HepG2 (cell line): ENCODE measurements at regions not wholly inside any gene's neighbourhood (a gene's known extent, or its start where the extent isn't known, plus 50 kb on each side); places are given as distances from the start of the nearest gene placed in this dataset.

Experiments used
- ATAC-seq: fragments of 200-7000 bp; cut with Tn5 transposase; 3 replicates; pipeline ENCODE4 v1.9.1; 2020; ENCODE audit warnings: mild to moderate bottlenecking, moderate library complexity
- BruUV-seq: library from RNA; stranded (reverse); fragments of 400-500 nt; replicated peaks from 2 replicates; lab custom pipeline; 2021; lab: Mats Ljungman, UMichigan
- CTCF ChIA-PET: fragments of 300-600 bp; formaldehyde crosslinking; extraction: SDS; loops from one replicate; lab custom pipeline; 2021; ENCODE audit warnings: low total read pairs, inconsistent platforms, low intra/inter-chr PET ratio; lab: Yijun Ruan, JAX
- POLR2A ChIA-PET: fragments of 350-600 bp; sonication (Branson Sonifier 250); formaldehyde crosslinking; loops from one replicate; lab custom pipeline; 2020; ENCODE audit warnings: antibody characterized with exemption, inconsistent platforms; lab: Yijun Ruan, JAX
- DNase-seq: peaks from one replicate; pipeline ENCODE4 v3.0.0-alpha.2; 2015; ENCODE audit warnings: low spot score
- FAIRE-seq: peaks from 3 replicates; lab custom pipeline; 2011; peaks lifted over from hg19 to GRCh38; lab: Jason Lieb, UNC
- H2AFZ ChIP-seq: one replicate; pipeline ENCODE4 v1.6.1; 2011; ENCODE audit warnings: low read length, inconsistent platforms
- H3K27ac ChIP-seq: fragments of 300-600 bp; 3 replicates; pipeline ENCODE4 v1.8.0; 2011; ENCODE audit warnings: mixed run types, mild to moderate bottlenecking, mixed read lengths, low read length, inconsistent platforms; ENCODE audit not compliant: insufficient read depth; ENCODE audit errors: extremely low read length
- H3K27me3 ChIP-seq, 2 experiments: fragments of 200-600 bp in 1 of 2; 2 replicates in 1 of 2; 3 replicates in 1 of 2; pipeline versions ENCODE4 v1.6.0 to v1.8.0; 2011; ENCODE audit warnings: low read length in 2 of 2, mild to moderate bottlenecking in 2 of 2, moderate library complexity in 2 of 2, inconsistent platforms in 1 of 2; ENCODE audit not compliant: insufficient read depth in 2 of 2, control insufficient read depth in 1 of 2
- H3K36me3 ChIP-seq, 2 experiments: fragments of 200-600 bp in 1 of 2; replicated peaks in 1 of 2; 2 replicates in 1 of 2; 3 replicates in 1 of 2; pipeline versions ENCODE4 v1.5.1 to v1.8.0; 2011; ENCODE audit warnings: low read length in 2 of 2, inconsistent platforms in 1 of 2; ENCODE audit not compliant: insufficient read depth in 2 of 2, control insufficient read depth in 1 of 2
- H3K4me1 ChIP-seq: 2 replicates; pipeline ENCODE4 v1.5.1; 2012; ENCODE audit warnings: low read length, inconsistent platforms; ENCODE audit not compliant: insufficient read depth
- H3K4me2 ChIP-seq: 2 replicates; pipeline ENCODE4 v1.6.0; 2011; ENCODE audit warnings: low read depth, low read length, inconsistent platforms
- H3K4me3 ChIP-seq, 3 experiments: fragments of 200-600 bp in 1 of 3; sonication (generic), shearing (Covaris generic) in 1 of 3; replicated peaks in 1 of 3; 2 replicates each; pipeline ENCODE4 v1.5.1; 2011 to 2016; ENCODE audit warnings: low read length in 3 of 3, inconsistent platforms in 2 of 3, low read depth in 2 of 3, mild to moderate bottlenecking in 2 of 3, control low read depth in 1 of 3, mixed read lengths in 1 of 3; ENCODE audit not compliant: insufficient read depth in 1 of 3
- H3K79me2 ChIP-seq: one replicate; pipeline ENCODE4 v1.6.1; 2011; ENCODE audit warnings: low read length, inconsistent platforms; ENCODE audit not compliant: insufficient read depth
- H3K9ac ChIP-seq: 2 replicates; pipeline ENCODE4 v1.6.0; 2011; ENCODE audit warnings: mild to moderate bottlenecking, low read depth, low read length, inconsistent platforms; ENCODE audit not compliant: insufficient read depth
- H3K9me3 ChIP-seq: 2 replicates; pipeline ENCODE4 v1.5.1; 2012; ENCODE audit warnings: mild to moderate bottlenecking, low read length
- H4K20me1 ChIP-seq: 2 replicates; pipeline ENCODE4 v1.6.0; 2011; ENCODE audit warnings: inconsistent platforms, mild to moderate bottlenecking, low read length, moderate library complexity; ENCODE audit not compliant: insufficient read depth
- ISX ChIP-seq: sonication (generic); formaldehyde crosslinking; conservative IDR thresholded peaks from 2 replicates; pipeline ENCODE4 v1.5.0; 2020; ENCODE audit warnings: missing genetic modification reagents
- MEIS2 ChIP-seq: sonication (generic); formaldehyde crosslinking; IDR thresholded peaks from 2 replicates; pipeline ENCODE4 v1.9.0; 2021; ENCODE audit warnings: mild to moderate bottlenecking, missing genetic modification reagents
- SRSF9 ChIP-seq: fragments of 200-400 bp; formaldehyde crosslinking; IDR thresholded peaks from 2 replicates; pipeline ENCODE4 v1.6.1; 2018; ENCODE audit warnings: borderline replicate concordance, mild to moderate bottlenecking, low read depth, low read length; ENCODE audit not compliant: insufficient read depth, poor library complexity, severe bottlenecking
- ZMYM3 ChIP-seq: sonication (generic); formaldehyde crosslinking; IDR thresholded peaks from 2 replicates; pipeline ENCODE4 v1.5.1; 2020; ENCODE audit warnings: mild to moderate bottlenecking, missing genetic modification reagents
- ZNF121 ChIP-seq: sonication (generic); formaldehyde crosslinking; IDR thresholded peaks from 2 replicates; pipeline ENCODE4 v1.5.0; 2020; ENCODE audit warnings: mild to moderate bottlenecking, missing genetic modification reagents
- ZNF557 ChIP-seq: sonication (generic); formaldehyde crosslinking; IDR thresholded peaks from 2 replicates; pipeline ENCODE4 v1.4.0; 2020; ENCODE audit warnings: missing genetic modification reagents
- ZNF619 ChIP-seq: sonication (generic); formaldehyde crosslinking; IDR thresholded peaks from 2 replicates; pipeline ENCODE4 v1.4.0; 2020; ENCODE audit warnings: mild to moderate bottlenecking, missing genetic modification reagents
- ZNF788 ChIP-seq: sonication (generic); formaldehyde crosslinking; IDR thresholded peaks from 2 replicates; pipeline ENCODE4 v1.5.0; 2020; ENCODE audit warnings: mild to moderate bottlenecking, missing genetic modification reagents, borderline replicate concordance
- WGBS: methylation state at CpG from one replicate; pipeline ENCODE4 v1.1.6; 2017; ENCODE audit warnings: low lambda C conversion rate; 5-methylcytosine and 5-hydroxymethylcytosine counted together
- in situ Hi-C: cut with HindIII; loops from 2 replicates; pipeline ENCODE4 v1.10.0; 2017; ENCODE audit warnings: low pct_unique_long_range_greater_than_20kb; ENCODE audit not compliant: extremely low pct_ligation_motif_present
- intact Hi-C: fragments of 100-400 bp; cut with micrococcal nuclease; formaldehyde crosslinking; loops from one replicate; pipeline ENCODE4 v1.10.0; 2022; ENCODE audit not compliant: unreplicated experiment
- TF ChIP-seq, protein P1 (sequence below): IDR thresholded peaks from 2 replicates; pipeline ENCODE4 v1.4.0; 2020; ENCODE audit warnings: mild to moderate bottlenecking, missing genetic modification reagents
- TF ChIP-seq, protein P2 (sequence below): sonication (generic); formaldehyde crosslinking; IDR thresholded peaks from 2 replicates; pipeline ENCODE4 v1.8.0; 2022; ENCODE audit warnings: missing genetic modification reagents, mild to moderate bottlenecking, moderate library complexity, borderline replicate concordance
- TF ChIP-seq, protein P3 (sequence below): sonication (generic); formaldehyde crosslinking; IDR thresholded peaks from 2 replicates; pipeline ENCODE4 v1.8.1; 2023; ENCODE audit warnings: missing genetic modification reagents, inconsistent platforms, borderline replicate concordance
- TF ChIP-seq, protein P4 (sequence below): sonication (generic); formaldehyde crosslinking; IDR thresholded peaks from 2 replicates; pipeline ENCODE4 v1.4.0; 2020; ENCODE audit warnings: mild to moderate bottlenecking, missing genetic modification reagents, borderline replicate concordance
- TF ChIP-seq, protein P5 (sequence below): IDR thresholded peaks from 2 replicates; pipeline ENCODE4 v1.6.1; 2018; ENCODE audit warnings: missing genetic modification reagents, mild to moderate bottlenecking, missing compliant biosample characterization

DNA sequence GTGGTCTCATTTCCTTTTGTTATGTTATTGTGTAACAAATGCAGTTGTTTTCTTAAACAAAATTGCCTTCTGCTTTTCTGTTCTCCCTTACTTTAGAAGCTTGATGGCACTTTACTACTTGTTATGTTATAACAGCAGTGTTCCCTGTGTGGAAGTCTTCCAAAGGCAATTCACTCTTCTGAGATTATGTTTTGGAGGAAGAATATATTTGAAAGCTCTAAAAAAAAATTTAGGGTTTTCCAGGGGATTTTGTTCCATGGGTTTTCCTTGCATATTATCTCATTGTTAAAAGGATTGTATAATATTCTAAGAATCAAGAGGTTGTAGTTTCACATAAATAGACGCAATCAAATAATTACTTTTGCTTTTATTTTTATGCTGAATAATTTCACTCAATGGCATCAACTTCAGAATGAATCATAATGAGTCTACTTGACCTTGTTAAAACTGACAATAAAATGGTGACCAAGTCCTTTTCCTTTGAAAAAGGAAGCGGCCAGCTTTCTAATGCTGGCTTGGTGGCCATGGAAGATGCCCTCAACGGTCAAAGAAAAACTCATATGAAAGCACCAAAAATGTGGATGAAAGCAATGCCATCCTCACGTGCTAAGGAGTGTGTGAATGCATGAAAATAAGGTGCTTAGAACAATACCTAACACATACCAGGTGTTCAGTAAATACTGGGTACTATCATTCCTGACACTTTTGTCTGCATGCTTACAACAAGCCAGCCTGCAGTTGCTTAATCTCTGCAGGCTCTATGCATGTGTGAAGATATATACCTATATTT is 92.4 kb upstream of the KLF6 start:
- Histone ChIP-seq H3K36me3 (no peaks in the 10 kb centered on the region), H3K4me3 (no peak overlapping the region), H2AFZ (no peak overlapping the region), H3K4me1 (peaks cover 31% of the 10 kb centered on the region), H3K9ac (no peak overlapping the region), H4K20me1 (no peaks in the 10 kb centered on the region), H3K9me3 (no peaks in the 10 kb centered on the region), H3K4me2 (no peak overlapping the region), H3K27ac (no peak overlapping the region), H3K27me3 (no peaks in the 10 kb centered on the region; a peak in 1 of 5 replicates), H3K79me2 (no peaks in the 10 kb centered on the region)
- intact Hi-C loops: no loop called here
- ChIA-PET POLR2A (no interaction called here), CTCF (no interaction called here)
- DNase-seq (no peak), ATAC-seq (no peak), FAIRE-seq (no peak)
- in situ Hi-C loops: no loop called here
- no TSS peak for BruUV-seq
- 77% methylated on average over 4 of the region's 4 CpGs for WGBS
- TF ChIP-seq MEIS2 (CRISPR knock-in tag) (no peak), SRSF9 (no peak), ZNF121 (no peak), ISX (CRISPR knock-in tag) (no peak), ZNF557 (CRISPR knock-in tag) (no peak), ZNF788 (CRISPR knock-in tag) (no peak), ZMYM3 (CRISPR knock-in tag) (no peak), ZNF619 (no peak)
- TF ChIP-seq, protein P1, sequence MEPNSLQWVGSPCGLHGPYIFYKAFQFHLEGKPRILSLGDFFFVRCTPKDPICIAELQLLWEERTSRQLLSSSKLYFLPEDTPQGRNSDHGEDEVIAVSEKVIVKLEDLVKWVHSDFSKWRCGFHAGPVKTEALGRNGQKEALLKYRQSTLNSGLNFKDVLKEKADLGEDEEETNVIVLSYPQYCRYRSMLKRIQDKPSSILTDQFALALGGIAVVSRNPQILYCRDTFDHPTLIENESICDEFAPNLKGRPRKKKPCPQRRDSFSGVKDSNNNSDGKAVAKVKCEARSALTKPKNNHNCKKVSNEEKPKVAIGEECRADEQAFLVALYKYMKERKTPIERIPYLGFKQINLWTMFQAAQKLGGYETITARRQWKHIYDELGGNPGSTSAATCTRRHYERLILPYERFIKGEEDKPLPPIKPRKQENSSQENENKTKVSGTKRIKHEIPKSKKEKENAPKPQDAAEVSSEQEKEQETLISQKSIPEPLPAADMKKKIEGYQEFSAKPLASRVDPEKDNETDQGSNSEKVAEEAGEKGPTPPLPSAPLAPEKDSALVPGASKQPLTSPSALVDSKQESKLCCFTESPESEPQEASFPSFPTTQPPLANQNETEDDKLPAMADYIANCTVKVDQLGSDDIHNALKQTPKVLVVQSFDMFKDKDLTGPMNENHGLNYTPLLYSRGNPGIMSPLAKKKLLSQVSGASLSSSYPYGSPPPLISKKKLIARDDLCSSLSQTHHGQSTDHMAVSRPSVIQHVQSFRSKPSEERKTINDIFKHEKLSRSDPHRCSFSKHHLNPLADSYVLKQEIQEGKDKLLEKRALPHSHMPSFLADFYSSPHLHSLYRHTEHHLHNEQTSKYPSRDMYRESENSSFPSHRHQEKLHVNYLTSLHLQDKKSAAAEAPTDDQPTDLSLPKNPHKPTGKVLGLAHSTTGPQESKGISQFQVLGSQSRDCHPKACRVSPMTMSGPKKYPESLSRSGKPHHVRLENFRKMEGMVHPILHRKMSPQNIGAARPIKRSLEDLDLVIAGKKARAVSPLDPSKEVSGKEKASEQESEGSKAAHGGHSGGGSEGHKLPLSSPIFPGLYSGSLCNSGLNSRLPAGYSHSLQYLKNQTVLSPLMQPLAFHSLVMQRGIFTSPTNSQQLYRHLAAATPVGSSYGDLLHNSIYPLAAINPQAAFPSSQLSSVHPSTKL (CRISPR knock-in tag): no peak
- TF ChIP-seq, protein P2, sequence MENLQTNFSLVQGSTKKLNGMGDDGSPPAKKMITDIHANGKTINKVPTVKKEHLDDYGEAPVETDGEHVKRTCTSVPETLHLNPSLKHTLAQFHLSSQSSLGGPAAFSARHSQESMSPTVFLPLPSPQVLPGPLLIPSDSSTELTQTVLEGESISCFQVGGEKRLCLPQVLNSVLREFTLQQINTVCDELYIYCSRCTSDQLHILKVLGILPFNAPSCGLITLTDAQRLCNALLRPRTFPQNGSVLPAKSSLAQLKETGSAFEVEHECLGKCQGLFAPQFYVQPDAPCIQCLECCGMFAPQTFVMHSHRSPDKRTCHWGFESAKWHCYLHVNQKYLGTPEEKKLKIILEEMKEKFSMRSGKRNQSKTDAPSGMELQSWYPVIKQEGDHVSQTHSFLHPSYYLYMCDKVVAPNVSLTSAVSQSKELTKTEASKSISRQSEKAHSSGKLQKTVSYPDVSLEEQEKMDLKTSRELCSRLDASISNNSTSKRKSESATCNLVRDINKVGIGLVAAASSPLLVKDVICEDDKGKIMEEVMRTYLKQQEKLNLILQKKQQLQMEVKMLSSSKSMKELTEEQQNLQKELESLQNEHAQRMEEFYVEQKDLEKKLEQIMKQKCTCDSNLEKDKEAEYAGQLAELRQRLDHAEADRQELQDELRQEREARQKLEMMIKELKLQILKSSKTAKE (CRISPR knock-in tag): no peak
- TF ChIP-seq, protein P3, sequence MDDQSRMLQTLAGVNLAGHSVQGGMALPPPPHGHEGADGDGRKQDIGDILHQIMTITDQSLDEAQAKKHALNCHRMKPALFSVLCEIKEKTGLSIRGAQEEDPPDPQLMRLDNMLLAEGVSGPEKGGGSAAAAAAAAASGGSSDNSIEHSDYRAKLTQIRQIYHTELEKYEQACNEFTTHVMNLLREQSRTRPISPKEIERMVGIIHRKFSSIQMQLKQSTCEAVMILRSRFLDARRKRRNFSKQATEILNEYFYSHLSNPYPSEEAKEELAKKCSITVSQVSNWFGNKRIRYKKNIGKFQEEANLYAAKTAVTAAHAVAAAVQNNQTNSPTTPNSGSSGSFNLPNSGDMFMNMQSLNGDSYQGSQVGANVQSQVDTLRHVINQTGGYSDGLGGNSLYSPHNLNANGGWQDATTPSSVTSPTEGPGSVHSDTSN (CRISPR knock-in tag): no peak
- TF ChIP-seq, protein P4, sequence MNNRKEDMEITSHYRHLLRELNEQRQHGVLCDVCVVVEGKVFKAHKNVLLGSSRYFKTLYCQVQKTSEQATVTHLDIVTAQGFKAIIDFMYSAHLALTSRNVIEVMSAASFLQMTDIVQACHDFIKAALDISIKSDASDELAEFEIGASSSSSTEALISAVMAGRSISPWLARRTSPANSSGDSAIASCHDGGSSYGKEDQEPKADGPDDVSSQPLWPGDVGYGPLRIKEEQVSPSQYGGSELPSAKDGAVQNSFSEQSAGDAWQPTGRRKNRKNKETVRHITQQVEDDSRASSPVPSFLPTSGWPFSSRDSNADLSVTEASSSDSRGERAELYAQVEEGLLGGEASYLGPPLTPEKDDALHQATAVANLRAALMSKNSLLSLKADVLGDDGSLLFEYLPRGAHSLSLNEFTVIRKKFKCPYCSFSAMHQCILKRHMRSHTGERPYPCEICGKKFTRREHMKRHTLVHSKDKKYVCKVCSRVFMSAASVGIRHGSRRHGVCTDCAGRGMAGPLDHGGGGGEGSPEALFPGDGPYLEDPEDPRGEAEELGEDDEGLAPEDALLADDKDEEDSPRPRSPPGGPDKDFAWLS: no peak
- TF ChIP-seq, protein P5, sequence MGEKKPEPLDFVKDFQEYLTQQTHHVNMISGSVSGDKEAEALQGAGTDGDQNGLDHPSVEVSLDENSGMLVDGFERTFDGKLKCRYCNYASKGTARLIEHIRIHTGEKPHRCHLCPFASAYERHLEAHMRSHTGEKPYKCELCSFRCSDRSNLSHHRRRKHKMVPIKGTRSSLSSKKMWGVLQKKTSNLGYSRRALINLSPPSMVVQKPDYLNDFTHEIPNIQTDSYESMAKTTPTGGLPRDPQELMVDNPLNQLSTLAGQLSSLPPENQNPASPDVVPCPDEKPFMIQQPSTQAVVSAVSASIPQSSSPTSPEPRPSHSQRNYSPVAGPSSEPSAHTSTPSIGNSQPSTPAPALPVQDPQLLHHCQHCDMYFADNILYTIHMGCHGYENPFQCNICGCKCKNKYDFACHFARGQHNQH (CRISPR knock-in tag): no peak
